ENCODE measurements at regions not wholly inside any gene's neighbourhood (a gene's known extent, or its start where the extent isn't known, plus 50 kb on each side); places are given as distances from the start of the nearest gene placed in this dataset.

DNA sequence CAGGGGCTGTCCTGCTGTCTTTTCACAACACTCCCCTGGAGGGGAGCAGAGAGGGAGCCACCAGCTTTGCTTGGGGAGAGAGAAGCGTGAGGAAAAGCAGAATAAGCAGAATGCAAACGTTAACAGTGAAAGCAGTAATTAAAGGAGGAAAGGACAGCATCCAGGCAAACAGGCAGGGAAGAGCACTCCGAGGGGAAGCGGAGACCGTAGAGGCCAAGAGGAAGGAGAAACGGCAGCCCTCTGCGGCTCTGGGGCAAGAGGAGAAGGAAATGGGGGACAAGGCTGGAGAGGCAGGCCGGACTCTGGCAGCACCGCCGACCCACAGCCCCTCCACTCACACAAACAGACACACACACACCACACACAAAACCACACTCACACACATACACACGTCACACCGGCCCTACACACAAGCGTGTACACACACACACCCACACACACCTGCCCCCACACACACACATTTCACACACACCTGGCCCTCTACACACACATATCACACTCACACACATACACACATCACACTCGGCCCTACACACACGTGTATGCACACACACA, 449.8 kb downstream of the SOX6 start:
- Mint-ChIP-seq H3K27me3 (ENCODE audit: unreplicated experiment) (no peaks in the 10 kb centered on the region), H3K36me3 (ENCODE audit: unreplicated experiment) (no peaks in the 10 kb centered on the region), H3K4me1 (ENCODE audit: unreplicated experiment) (peaks cover 6% of the 10 kb centered on the region), H3K27ac (ENCODE audit: unreplicated experiment) (no peak overlapping the region), H3K9me3 (ENCODE audit: unreplicated experiment) (no peaks in the 10 kb centered on the region), H3K4me3 (ENCODE audit: unreplicated experiment) (no peak overlapping the region)
- DNase-seq (ENCODE audit: extremely low spot score, unreplicated experiment): no peak
- TF ChIP-seq, protein P1, sequence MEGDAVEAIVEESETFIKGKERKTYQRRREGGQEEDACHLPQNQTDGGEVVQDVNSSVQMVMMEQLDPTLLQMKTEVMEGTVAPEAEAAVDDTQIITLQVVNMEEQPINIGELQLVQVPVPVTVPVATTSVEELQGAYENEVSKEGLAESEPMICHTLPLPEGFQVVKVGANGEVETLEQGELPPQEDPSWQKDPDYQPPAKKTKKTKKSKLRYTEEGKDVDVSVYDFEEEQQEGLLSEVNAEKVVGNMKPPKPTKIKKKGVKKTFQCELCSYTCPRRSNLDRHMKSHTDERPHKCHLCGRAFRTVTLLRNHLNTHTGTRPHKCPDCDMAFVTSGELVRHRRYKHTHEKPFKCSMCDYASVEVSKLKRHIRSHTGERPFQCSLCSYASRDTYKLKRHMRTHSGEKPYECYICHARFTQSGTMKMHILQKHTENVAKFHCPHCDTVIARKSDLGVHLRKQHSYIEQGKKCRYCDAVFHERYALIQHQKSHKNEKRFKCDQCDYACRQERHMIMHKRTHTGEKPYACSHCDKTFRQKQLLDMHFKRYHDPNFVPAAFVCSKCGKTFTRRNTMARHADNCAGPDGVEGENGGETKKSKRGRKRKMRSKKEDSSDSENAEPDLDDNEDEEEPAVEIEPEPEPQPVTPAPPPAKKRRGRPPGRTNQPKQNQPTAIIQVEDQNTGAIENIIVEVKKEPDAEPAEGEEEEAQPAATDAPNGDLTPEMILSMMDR (IDR thresholded peaks at IDR 0.05): no peak

- H3K4me1 Mint-ChIP-seq (ENCODE audit: unreplicated experiment): peaks cover 13% of the 10 kb centered on the region
- H3K9me3 Mint-ChIP-seq (ENCODE audit: unreplicated experiment): no peaks in the 10 kb centered on the region
- no peak overlapping the region for H3K27ac Mint-ChIP-seq (ENCODE audit: unreplicated experiment)
- H3K4me3 Mint-ChIP-seq (ENCODE audit: unreplicated experiment): no peak overlapping the region
- H3K36me3 Mint-ChIP-seq (ENCODE audit: unreplicated experiment): no peaks in the 10 kb centered on the region
- H3K27me3 Mint-ChIP-seq (ENCODE audit: unreplicated experiment): no peaks in the 10 kb centered on the region
- DNase-seq (ENCODE audit: extremely low spot score, unreplicated experiment): no peak
- TF ChIP-seq, protein P1 (IDR thresholded peaks at IDR 0.05): no peak
These were observed 448.5 kb downstream of the SOX6 start for GRCh38 chr11:15907806-15908205.

GRCh38 chr11:15909937-15910598, 446.3 kb downstream of the SOX6 start:
- peaks cover 15% of the 10 kb centered on the region for H3K4me1 Mint-ChIP-seq (ENCODE audit: unreplicated experiment)
- no peak for DNase-seq (ENCODE audit: extremely low spot score, unreplicated experiment)

DNA sequence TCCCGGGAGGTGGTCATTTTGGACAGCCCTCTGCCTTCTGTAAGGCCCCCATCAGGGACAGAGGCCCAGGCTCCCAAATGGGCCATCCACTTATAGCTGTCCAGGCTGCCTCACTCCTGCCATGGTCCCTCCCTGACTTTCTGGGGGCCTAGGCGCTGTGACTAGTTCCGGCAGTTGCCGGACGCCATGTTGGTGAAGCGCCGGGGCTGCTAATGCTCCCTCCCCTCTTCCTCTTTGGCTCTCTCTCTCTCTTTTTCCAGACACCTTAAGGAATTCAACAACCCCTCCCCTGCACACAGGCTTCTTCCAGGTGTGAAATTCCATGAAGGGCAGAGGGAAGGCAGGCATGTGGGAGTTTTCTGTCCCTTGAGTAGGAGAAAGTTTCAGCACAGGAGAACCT, 445.6 kb downstream of the SOX6 start:
- H3K9me3 Mint-ChIP-seq (ENCODE audit: unreplicated experiment): no peaks in the 10 kb centered on the region
- H3K27me3 Mint-ChIP-seq (ENCODE audit: unreplicated experiment): no peaks in the 10 kb centered on the region
- peaks cover 15% of the 10 kb centered on the region for H3K4me1 Mint-ChIP-seq (ENCODE audit: unreplicated experiment)
- H3K36me3 Mint-ChIP-seq (ENCODE audit: unreplicated experiment): no peaks in the 10 kb centered on the region
- no peak overlapping the region for H3K27ac Mint-ChIP-seq (ENCODE audit: unreplicated experiment)
- TF ChIP-seq, protein P1 (IDR thresholded peaks at IDR 0.05): no peak
- H3K4me3 Mint-ChIP-seq (ENCODE audit: unreplicated experiment): no peak overlapping the region
- no peak for DNase-seq (ENCODE audit: extremely low spot score, unreplicated experiment)

More at GRCh38 chr11:15909937-15910598, 446.3 kb downstream of the SOX6 start:
- Mint-ChIP-seq H3K9me3 (ENCODE audit: unreplicated experiment) (no peaks in the 10 kb centered on the region), H3K4me3 (ENCODE audit: unreplicated experiment) (no peak overlapping the region), H3K27ac (ENCODE audit: unreplicated experiment) (no peak overlapping the region), H3K27me3 (ENCODE audit: unreplicated experiment) (no peaks in the 10 kb centered on the region), H3K36me3 (ENCODE audit: unreplicated experiment) (no peaks in the 10 kb centered on the region)
- TF ChIP-seq, protein P1 (IDR thresholded peaks at IDR 0.05): no peak

DNA sequence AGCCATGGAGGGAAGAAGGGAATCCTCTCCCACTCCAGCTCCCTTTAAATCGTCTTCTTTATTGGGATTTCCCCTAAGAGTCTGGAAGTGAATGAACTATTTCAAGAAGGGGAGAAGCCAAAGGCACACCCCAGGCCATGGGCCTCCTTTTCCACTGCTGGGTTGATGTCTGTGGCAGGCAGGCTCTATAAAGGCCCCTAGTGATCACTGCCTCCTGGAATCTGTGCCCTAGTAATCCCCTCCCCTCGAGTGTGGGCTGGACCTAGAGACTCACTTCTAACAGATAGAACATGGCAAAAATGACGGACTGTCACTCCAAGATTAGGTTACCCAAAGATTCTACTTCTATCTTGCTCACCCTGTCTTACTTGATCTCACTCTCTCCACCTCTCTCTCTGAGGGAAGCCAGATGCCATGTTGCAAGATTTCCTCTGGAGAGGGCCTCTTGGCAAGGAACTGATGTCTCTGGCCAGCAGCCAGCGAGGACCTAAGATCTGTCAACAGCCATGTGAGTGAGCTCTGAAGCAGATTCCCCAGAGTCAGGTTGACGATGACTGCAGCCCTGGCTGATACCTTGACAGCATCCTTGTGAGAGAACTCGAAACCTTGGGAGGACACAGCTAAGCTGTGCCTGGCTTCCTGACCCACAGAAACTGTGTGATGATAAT, 444.8 kb downstream of the SOX6 start:
- H3K27me3 Mint-ChIP-seq (ENCODE audit: unreplicated experiment): no peaks in the 10 kb centered on the region
- H3K4me1 Mint-ChIP-seq (ENCODE audit: unreplicated experiment): peaks cover 15% of the 10 kb centered on the region
- TF ChIP-seq, protein P1 (IDR thresholded peaks at IDR 0.05): no peak
- no peak overlapping the region for H3K27ac Mint-ChIP-seq (ENCODE audit: unreplicated experiment)
- peaks cover 4% of the 10 kb centered on the region for H3K9me3 Mint-ChIP-seq (ENCODE audit: unreplicated experiment)
- no peak overlapping the region for H3K4me3 Mint-ChIP-seq (ENCODE audit: unreplicated experiment)
- H3K36me3 Mint-ChIP-seq (ENCODE audit: unreplicated experiment): no peaks in the 10 kb centered on the region
- no peak for DNase-seq (ENCODE audit: extremely low spot score, unreplicated experiment)

Data from osteocyte (in vitro differentiated cells).